ENCODE measurements at regions not wholly inside any gene's neighbourhood (a gene's known extent, or its start where the extent isn't known, plus 50 kb on each side); places are given as distances from the start of the nearest gene placed in this dataset.
A peak's percentile ranks its signal among the peaks of the same experiment; 100 is the strongest.

- no peak for TF ChIP-seq USF1 (IDR thresholded peaks at IDR 0.05; ENCODE audit: borderline replicate concordance, extremely low read length, insufficient read depth, low read depth, low read length)
- 0 out of 2 replicates have a peak, but pooled peaks have one; percentile 25 for TF ChIP-seq FOXM1 (IDR thresholded peaks at IDR 0.05; ENCODE audit: low read depth, low read length)
- no peak for TF ChIP-seq PRDM15 (CRISPR knock-in tag; IDR thresholded peaks at IDR 0.05)
- no peak for TF ChIP-seq SKIL (IDR thresholded peaks at IDR 0.05; ENCODE audit: low read depth, poor library complexity, severe bottlenecking)
- no peak for TF ChIP-seq KDM1A (IDR thresholded peaks at IDR 0.05; ENCODE audit: borderline replicate concordance)
- no peak for TF ChIP-seq SMAD1 (IDR thresholded peaks at IDR 0.05; ENCODE audit: low read depth, partially characterized antibody)
- TF ChIP-seq NFYB (IDR thresholded peaks at IDR 0.05; ENCODE audit: insufficient read depth, low read depth, low read length): no peak
- no peak for TF ChIP-seq SPI1 (IDR thresholded peaks at IDR 0.05; ENCODE audit: borderline replicate concordance, insufficient read depth, low read depth, low read length)
- peak; percentile 36; the same call in 1 of the 2 replicates for TF ChIP-seq ZNF384 (IDR thresholded peaks at IDR 0.05; ENCODE audit: borderline replicate concordance, low read depth, low read length)
- peak; percentile 44 for TF ChIP-seq RUNX3 (IDR thresholded peaks at IDR 0.05; ENCODE audit: low read length)
- TF ChIP-seq SUZ12 (IDR thresholded peaks at IDR 0.05; ENCODE audit: unreplicated experiment): no peak
- TF ChIP-seq BCL3 (IDR thresholded peaks at IDR 0.05; ENCODE audit: borderline replicate concordance, insufficient read depth, low read depth, low read length, poor library complexity, severe bottlenecking): no peak
- TF ChIP-seq FOS (IDR thresholded peaks at IDR 0.05; ENCODE audit: borderline replicate concordance, extremely low read depth, insufficient read length): no peak
- TF ChIP-seq NR2F1 (conservative IDR thresholded peaks at IDR 0.05): no peak
- TF ChIP-seq RBBP5 (conservative IDR thresholded peaks at IDR 0.05): no peak
- no peak for TF ChIP-seq SUPT20H (IDR thresholded peaks at IDR 0.05; ENCODE audit: borderline replicate concordance, control insufficient read depth, low read depth, low read length)
- TF ChIP-seq CHD2 (IDR thresholded peaks at IDR 0.05; ENCODE audit: borderline replicate concordance, low read depth, low read length): no peak
These were observed 240.8 kb downstream of the BCL11A start (continued) for GRCh38 chr2:60312618-60313017.

Measured in GM12878 (cell line).